H9 (cell line): ENCODE measurements at regions not wholly inside any gene's neighbourhood (a gene's known extent, or its start where the extent isn't known, plus 50 kb on each side); places are given as distances from the start of the nearest gene placed in this dataset.

Source experiments
- DNase-seq: peaks from one replicate; pipeline ENCODE4 v3.0.0-alpha.2; 2017
- H2AFZ ChIP-seq: one replicate; pipeline ENCODE4 v1.6.1; 2013; ENCODE audit warnings: mild to moderate bottlenecking, low read length, control low read depth, moderate library complexity
- H2AK5ac ChIP-seq: 2 replicates; pipeline ENCODE4 v1.6.1; 2013; ENCODE audit warnings: low read length, control low read depth, mixed read lengths; ENCODE audit not compliant: insufficient read length
- H2BK120ac ChIP-seq: one replicate; pipeline ENCODE4 v1.6.1; 2013; ENCODE audit warnings: low read depth, mild to moderate bottlenecking, low read length, control low read depth, inconsistent platforms; ENCODE audit not compliant: poor library complexity, severe bottlenecking
- H2BK12ac ChIP-seq: 2 replicates; pipeline ENCODE4 v1.6.1; 2013; ENCODE audit warnings: low read length, control low read depth, mixed read lengths, low read depth; ENCODE audit not compliant: insufficient read length
- H2BK15ac ChIP-seq: 2 replicates; pipeline ENCODE4 v1.6.1; 2013; ENCODE audit warnings: low read depth, low read length, control low read depth
- H2BK20ac ChIP-seq: one replicate; pipeline ENCODE4 v1.6.1; 2013; ENCODE audit warnings: low read depth, mild to moderate bottlenecking, low read length, control low read depth, inconsistent platforms; ENCODE audit not compliant: poor library complexity, severe bottlenecking
- H2BK5ac ChIP-seq: 2 replicates; pipeline ENCODE4 v1.6.1; 2013; ENCODE audit warnings: low read length, control low read depth, mixed read lengths; ENCODE audit not compliant: insufficient read length
- H3K14ac ChIP-seq: 2 replicates; pipeline ENCODE4 v1.6.1; 2013; ENCODE audit warnings: low read length, control low read depth; ENCODE audit not compliant: insufficient read depth
- H3K18ac ChIP-seq: 2 replicates; pipeline ENCODE4 v1.6.1; 2013; ENCODE audit warnings: low read depth, mild to moderate bottlenecking, mixed read lengths, low read length, control low read depth; ENCODE audit not compliant: insufficient read length
- H3K23ac ChIP-seq: 2 replicates; pipeline ENCODE4 v1.6.1; 2013; ENCODE audit warnings: low read length, control low read depth, mixed read lengths, low read depth; ENCODE audit not compliant: insufficient read length
- H3K23me2 ChIP-seq: 2 replicates; pipeline ENCODE4 v1.6.1; 2013; ENCODE audit warnings: low read depth, mild to moderate bottlenecking, mixed read lengths, low read length, control low read depth; ENCODE audit not compliant: insufficient read length, poor library complexity, severe bottlenecking
- H3K27ac ChIP-seq: 2 replicates; pipeline ENCODE4 v1.5.1; 2013; ENCODE audit warnings: low read length, control low read depth, mixed read lengths, low read depth; ENCODE audit not compliant: insufficient read length
- H3K27me3 ChIP-seq: 2 replicates; pipeline ENCODE4 v1.6.1; 2013; ENCODE audit warnings: low read length, control low read depth, inconsistent platforms; ENCODE audit not compliant: insufficient read depth
- H3K4ac ChIP-seq: 2 replicates; pipeline ENCODE4 v1.6.1; 2013; ENCODE audit warnings: low read depth, mild to moderate bottlenecking, control low read depth, inconsistent platforms, low read length, moderate library complexity
- H3K4me1 ChIP-seq: 2 replicates; pipeline ENCODE4 v1.6.1; 2013; ENCODE audit warnings: low read length, control low read depth, inconsistent platforms; ENCODE audit not compliant: insufficient read depth
- H3K4me2 ChIP-seq: 2 replicates; pipeline ENCODE4 v1.6.1; 2013; ENCODE audit warnings: low read length, control low read depth, mixed read lengths; ENCODE audit not compliant: insufficient read length, insufficient read depth
- H3K56ac ChIP-seq: 2 replicates; pipeline ENCODE4 v1.6.1; 2013; ENCODE audit warnings: low read depth, mild to moderate bottlenecking, mixed read lengths, low read length, control low read depth; ENCODE audit not compliant: insufficient read length
- H3K79me1 ChIP-seq: 2 replicates; pipeline ENCODE4 v1.6.1; 2013; ENCODE audit warnings: low read depth, mild to moderate bottlenecking, moderate library complexity, low read length, control low read depth, inconsistent platforms; ENCODE audit not compliant: insufficient read depth, poor library complexity, severe bottlenecking
- H3K79me2 ChIP-seq: 2 replicates; pipeline ENCODE4 v1.6.1; 2013; ENCODE audit warnings: low read length, control low read depth, inconsistent platforms; ENCODE audit not compliant: insufficient read depth
- H3K9ac ChIP-seq: 2 replicates; pipeline ENCODE4 v1.6.1; 2013; ENCODE audit warnings: low read length, control low read depth, mixed read lengths; ENCODE audit not compliant: insufficient read length; ENCODE audit errors: extremely low read depth
- H3K9me3 ChIP-seq: one replicate; pipeline ENCODE4 v1.6.1; 2013; ENCODE audit warnings: low read depth, low read length, inconsistent platforms; ENCODE audit not compliant: control insufficient read depth
- H3T11ph ChIP-seq: one replicate; pipeline ENCODE4 v1.6.1; 2013; ENCODE audit warnings: mild to moderate bottlenecking, low read length, control low read depth, inconsistent platforms
- H4K20me1 ChIP-seq: one replicate; pipeline ENCODE4 v1.6.1; 2013; ENCODE audit not compliant: control insufficient read depth, insufficient read length, insufficient read depth
- H4K5ac ChIP-seq: 2 replicates; pipeline ENCODE4 v1.6.1; 2013; ENCODE audit warnings: low read depth, mild to moderate bottlenecking, mixed read lengths, low read length, control low read depth; ENCODE audit not compliant: insufficient read length
- H4K8ac ChIP-seq: replicated peaks from 2 replicates; pipeline ENCODE4 v1.6.1; 2013; ENCODE audit warnings: low read length, control low read depth, mixed read lengths, low read depth; ENCODE audit not compliant: insufficient read length
- H4K91ac ChIP-seq: 2 replicates; pipeline ENCODE4 v1.6.1; 2013; ENCODE audit warnings: low read depth, mild to moderate bottlenecking, moderate library complexity, mixed read lengths, low read length, control low read depth; ENCODE audit not compliant: insufficient read length
- H3K27ac Mint-ChIP-seq, 3 experiments: 2 replicates in 2 of 3; 3 replicates in 1 of 3; pipeline ENCODE4 v1.8.0; 2020 to 2021; ENCODE audit warnings: mixed read lengths in 3 of 3, mild to moderate bottlenecking in 1 of 3, moderate library complexity in 1 of 3
- H3K27me3 Mint-ChIP-seq: 2 replicates; pipeline ENCODE4 v1.8.0; 2021; ENCODE audit warnings: low read depth, mild to moderate bottlenecking, moderate library complexity, mixed read lengths
- H3K36me3 Mint-ChIP-seq, 3 experiments: 2 replicates in 2 of 3; 3 replicates in 1 of 3; pipeline ENCODE4 v1.8.0; 2020 to 2021; ENCODE audit warnings: low read depth in 3 of 3, mixed read lengths in 3 of 3; ENCODE audit not compliant: insufficient read depth in 1 of 3
- H3K4me1 Mint-ChIP-seq, 2 experiments: 2 replicates each; pipeline ENCODE4 v1.8.0; 2020; ENCODE audit warnings: mixed read lengths in 2 of 2
- H3K4me3 Mint-ChIP-seq, 2 experiments: 2 replicates in 1 of 2; 3 replicates in 1 of 2; pipeline ENCODE4 v1.8.0; 2020 to 2021; ENCODE audit warnings: mild to moderate bottlenecking in 2 of 2, mixed read lengths in 2 of 2, moderate library complexity in 1 of 2
- H3K9me3 Mint-ChIP-seq, 2 experiments: 2 replicates in 1 of 2; 3 replicates in 1 of 2; pipeline ENCODE4 v1.8.0; 2020; ENCODE audit warnings: mild to moderate bottlenecking in 2 of 2, mixed read lengths in 2 of 2, moderate library complexity in 1 of 2
- TF ChIP-seq, protein P1 (sequence below): fragments of 200-600 bp; sonication (generic); conservative IDR thresholded peaks from 3 replicates; pipeline ENCODE4 v1.8.0; 2021; ENCODE audit warnings: antibody characterized with exemption, mild to moderate bottlenecking

DNA sequence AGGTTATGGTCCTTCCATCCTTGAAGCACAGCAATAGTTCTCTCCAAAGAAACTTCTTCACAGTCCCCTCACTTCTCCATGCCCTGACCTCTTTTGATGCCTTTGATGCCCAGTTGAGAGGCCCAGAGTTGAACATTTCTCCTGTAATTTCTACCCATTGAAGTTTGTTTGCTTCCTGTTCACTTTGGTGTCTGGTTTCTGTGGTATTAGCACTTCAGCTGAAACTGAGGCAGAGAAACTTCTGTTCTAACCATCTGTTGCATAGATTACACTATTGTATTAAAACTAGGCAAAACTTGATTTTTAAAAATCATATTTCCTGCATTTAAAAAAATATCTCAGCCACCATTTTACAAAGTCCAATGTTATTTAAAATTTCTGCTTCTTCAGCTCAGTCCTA, 89.8 kb upstream of the ADGRG2 start:
- Mint-ChIP-seq H3K4me3 (no peak overlapping the region), H3K36me3 (0 out of 7 replicates have a peak, but pooled peaks cover 0 to 2% (median 0%) of the 10 kb centered on the region in 3 experiments), H3K4me1 (no peaks in the 10 kb centered on the region), H3K27me3 (peaks cover 5% of the 10 kb centered on the region; the same call in 1 of the 2 replicates), H3K9me3 (peaks cover 68 to 71% of the 10 kb centered on the region in 2 experiments), H3K27ac (no peak overlapping the region)
- no peak for DNase-seq
- Histone ChIP-seq H3K27ac (no peak overlapping the region), H3K4ac (no peak overlapping the region), H3K4me2 (no peak overlapping the region), H3K56ac (no peak overlapping the region), H3K18ac (no peak overlapping the region), H2BK5ac (no peak overlapping the region), H2AK5ac (no peak overlapping the region), H3K14ac (no peak overlapping the region), H4K20me1 (no peaks in the 10 kb centered on the region), H4K5ac (no peak overlapping the region), H2BK15ac (no peak overlapping the region), H4K91ac (no peak overlapping the region), H3K9ac (no peak overlapping the region), H3K27me3 (no peaks in the 10 kb centered on the region), H3K23me2 (no peaks in the 10 kb centered on the region), H2BK20ac (no peak overlapping the region), H3K23ac (no peak overlapping the region), H3K79me1 (no peaks in the 10 kb centered on the region), H3T11ph (no peak overlapping the region), H2AFZ (no peak overlapping the region), H4K8ac (no peak overlapping the region), H3K9me3 (peaks cover 12% of the 10 kb centered on the region), H3K79me2 (no peaks in the 10 kb centered on the region), H2BK12ac (no peak overlapping the region), H2BK120ac (no peak overlapping the region), H3K4me1 (no peaks in the 10 kb centered on the region)
- TF ChIP-seq, protein P1, sequence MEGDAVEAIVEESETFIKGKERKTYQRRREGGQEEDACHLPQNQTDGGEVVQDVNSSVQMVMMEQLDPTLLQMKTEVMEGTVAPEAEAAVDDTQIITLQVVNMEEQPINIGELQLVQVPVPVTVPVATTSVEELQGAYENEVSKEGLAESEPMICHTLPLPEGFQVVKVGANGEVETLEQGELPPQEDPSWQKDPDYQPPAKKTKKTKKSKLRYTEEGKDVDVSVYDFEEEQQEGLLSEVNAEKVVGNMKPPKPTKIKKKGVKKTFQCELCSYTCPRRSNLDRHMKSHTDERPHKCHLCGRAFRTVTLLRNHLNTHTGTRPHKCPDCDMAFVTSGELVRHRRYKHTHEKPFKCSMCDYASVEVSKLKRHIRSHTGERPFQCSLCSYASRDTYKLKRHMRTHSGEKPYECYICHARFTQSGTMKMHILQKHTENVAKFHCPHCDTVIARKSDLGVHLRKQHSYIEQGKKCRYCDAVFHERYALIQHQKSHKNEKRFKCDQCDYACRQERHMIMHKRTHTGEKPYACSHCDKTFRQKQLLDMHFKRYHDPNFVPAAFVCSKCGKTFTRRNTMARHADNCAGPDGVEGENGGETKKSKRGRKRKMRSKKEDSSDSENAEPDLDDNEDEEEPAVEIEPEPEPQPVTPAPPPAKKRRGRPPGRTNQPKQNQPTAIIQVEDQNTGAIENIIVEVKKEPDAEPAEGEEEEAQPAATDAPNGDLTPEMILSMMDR: no peak
